HG03575 (cell line): ENCODE measurements at regions not wholly inside any gene's neighbourhood (a gene's known extent, or its start where the extent isn't known, plus 50 kb on each side); places are given as distances from the start of the nearest gene placed in this dataset.
"Not testable (repeated sequence)": the region's sequence is repeated elsewhere in the genome, so short reads cannot be mapped to it uniquely, and the experiment has no call there.

Experiments
- ATAC-seq: cut with Tn5 transposase; IDR thresholded peaks from one replicate; pipeline ENCODE4 v1.9.1; 2021; ENCODE audit not compliant: unreplicated experiment, insufficient number of reproducible peaks, low FRiP score; ENCODE audit errors: extremely low read depth

DNA sequence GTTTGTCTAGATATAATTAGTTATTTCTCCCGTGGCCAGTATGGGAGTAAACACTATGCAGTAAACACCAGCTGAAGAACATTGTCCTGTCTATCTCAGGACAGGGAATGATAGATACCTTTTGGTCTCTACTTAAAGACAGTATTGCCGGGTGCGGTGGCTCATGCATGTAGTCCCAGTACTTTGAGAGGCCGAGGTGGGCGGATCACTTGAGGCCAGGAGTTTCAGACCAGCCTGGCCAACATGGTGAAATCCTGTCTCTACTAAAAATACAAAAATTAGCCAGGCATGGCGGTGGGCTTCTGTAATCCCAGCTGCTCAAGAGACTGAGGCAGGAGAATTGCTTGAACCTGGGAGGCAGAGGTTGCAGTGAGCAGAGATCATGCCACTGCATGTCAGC is 226.4 kb downstream of the TM9SF2 start:
- ATAC-seq: not testable (repeated sequence)

DNA sequence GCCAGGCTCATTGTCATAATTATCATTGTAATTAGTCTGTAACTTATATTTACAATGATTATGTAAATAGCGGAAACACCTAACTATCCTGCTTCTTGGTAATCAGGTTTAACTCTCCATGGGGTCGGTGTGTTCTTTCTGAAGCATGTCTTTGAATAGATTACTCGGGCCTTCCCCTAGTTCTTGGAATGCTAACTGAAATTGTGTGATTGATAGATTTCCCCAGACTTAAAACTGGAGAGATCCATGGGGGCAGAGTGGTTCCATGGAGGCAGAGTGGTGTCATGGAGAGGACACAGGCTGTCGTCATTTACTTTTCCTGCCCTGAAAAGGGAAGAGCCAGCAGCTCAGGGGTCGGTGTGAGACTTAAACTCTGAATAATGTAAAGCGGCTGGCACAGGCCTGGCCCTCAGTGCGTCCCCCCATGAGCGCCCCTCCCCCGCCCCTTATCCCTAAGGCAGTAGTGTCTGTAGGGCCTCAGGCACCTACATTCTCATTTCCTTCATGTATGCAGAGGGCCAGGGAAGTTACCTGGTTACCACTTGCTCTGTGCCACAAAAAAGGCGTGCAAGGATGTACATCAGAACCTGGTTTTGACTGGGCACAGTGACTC is 225.1 kb downstream of the TM9SF2 start:
- no peak for ATAC-seq

DNA sequence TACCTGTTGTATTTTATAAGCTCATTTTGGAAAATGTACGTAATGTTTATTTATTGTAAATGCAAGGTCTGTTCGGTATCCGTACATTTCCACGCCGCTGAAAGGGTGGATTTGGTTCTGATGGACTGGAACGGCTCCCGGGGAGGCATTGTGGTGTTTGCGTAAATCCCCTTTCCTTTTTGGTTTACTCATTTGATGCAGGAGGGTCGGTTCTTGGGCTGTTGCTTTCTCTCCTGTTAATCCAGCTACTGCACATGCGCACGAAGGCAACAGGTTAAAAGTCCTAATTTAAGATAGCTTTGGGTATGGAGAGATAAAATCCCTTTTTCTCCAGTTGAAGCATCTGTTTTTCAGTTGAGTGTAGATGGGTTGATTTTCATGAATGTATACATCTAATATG is 224.4 kb downstream of the TM9SF2 start:
- no peak for ATAC-seq

DNA sequence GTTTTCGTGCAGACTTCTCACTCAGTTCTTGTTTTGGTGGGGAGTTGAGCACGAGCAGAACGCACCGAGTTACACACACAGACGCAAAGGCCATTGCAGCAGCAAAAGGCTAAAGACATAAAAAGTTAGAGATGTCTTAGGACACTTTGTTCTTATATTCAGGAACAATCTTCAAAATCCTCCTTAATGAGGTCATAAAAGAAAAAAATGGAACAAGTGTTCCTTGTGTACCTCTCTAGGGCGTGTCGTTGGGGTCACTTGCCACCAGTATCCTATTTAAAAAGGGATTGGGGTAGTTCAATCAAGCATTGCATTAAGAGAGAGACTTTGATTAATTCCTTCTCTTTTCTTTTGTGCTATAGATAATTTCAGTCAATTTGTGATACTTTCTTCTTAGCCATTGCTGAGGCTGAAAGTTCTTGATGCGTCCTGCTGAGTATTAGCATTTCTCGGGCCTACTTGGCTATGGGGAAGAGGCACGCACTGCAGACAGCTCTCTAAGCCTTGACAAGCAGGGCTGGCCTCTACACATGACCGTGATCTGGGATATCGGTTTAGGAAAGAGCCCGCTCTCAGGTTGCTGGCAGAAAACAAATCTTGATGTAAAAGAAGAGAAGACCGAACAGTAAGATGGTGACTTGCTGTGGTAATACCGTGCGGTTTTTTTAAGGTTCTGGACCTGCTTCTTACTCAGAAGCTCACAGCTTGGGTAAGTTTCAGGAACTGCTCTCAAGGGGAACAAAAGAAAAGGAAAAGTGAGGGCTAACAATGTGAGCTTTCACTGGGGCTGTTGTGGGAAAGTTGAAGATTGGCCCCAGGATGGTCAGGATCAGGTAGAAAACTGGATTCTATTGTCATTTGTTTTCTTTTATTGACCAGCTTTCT is 223.6 kb downstream of the TM9SF2 start:
- no peak for ATAC-seq

DNA sequence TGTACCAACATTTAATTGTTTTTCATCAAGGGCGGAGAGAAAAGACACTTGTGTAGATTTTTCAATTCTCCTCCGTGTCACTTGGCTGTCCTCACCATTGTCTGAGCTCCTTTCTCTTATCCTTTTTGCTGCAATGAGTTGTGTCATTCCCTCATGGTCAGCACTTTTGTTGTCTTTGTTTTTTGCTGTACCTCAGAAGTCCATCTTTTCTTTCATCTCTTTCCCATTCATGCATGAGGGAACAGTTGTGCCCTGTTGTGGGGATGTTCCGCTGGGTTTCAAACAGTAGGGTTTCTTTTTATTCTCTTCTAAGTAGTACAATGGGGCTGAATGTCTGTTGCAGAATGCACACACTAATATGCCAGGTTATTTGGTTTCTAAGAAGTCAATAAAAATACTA is 222.6 kb downstream of the TM9SF2 start:
- ATAC-seq: no peak

DNA sequence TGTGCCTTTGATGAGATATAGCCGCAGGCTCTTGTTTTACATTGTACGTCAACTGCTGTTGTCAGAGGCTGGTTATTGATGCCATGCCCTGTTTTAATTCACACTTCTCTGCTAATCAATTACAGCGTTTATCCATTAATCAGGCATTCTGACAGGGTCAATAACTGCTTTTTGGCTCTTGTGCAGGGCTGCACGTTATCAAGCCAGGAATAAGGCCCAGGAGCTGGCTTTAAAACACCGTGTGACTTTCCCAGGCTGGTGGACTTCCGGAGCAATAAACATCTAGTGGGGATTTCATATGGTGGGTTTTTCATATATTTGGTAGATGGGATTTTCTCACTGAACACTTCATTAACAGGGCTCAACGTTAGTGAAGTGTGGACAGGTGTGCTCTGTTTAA is 221.7 kb downstream of the TM9SF2 start:
- no peak for ATAC-seq

DNA sequence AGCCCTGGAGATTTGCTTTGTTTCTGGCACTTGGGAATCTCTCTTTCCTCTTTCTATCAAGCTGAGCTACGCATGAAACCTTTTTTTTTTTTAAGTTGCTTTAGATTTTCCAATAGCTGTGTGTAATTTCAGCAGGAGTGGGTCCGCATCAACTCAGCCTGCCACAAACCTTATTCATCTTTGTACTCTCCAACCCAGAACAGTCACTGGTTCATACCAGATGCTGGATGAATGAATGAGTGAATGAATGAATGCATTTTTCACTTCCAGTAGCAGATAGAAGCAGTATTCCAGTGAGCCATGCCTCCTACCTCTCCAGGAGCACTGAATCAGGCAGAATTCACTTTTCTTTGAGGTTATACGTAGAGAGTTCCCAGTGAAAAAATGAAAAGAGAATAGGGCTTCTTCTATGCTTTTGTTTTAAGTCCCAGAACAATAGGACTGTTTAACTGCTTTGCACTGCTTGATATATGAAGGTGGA is 221.1 kb downstream of the TM9SF2 start:
- ATAC-seq: no peak

DNA sequence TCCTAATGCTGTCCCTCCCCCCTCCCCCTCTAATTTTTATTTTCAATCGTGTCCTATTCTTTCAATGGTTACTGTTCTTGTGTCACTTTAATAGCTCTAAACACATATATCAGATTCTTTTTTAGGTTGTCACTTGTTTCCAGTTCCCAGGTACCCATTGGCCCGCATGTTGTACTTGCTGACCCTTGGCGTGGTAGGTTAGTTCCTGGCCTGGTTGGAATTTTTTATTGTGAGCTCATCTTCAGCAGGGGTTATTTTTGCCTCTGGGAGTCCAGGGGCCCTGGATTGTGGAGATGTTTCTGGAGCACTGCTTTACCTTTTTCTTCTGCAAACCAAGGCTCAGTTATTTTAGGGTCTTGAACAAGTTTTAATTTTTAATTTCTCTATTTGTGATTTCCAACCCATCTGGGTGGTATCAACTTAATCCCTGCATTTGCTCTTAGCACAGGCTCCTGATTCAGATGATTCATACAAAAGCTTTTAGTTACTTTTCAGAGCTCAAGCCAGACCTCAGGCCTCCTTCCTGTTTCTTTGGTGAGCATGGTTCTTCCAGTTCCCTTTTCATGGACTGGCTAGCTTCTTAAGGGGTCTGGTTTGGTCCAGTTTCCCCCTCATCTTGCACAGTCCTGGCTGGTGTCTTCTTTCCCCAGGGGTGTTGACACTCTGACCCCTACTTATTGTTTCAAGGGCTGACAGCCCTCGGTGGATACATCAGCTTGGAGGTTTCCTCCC is 220.5 kb downstream of the TM9SF2 start:
- ATAC-seq: no peak

DNA sequence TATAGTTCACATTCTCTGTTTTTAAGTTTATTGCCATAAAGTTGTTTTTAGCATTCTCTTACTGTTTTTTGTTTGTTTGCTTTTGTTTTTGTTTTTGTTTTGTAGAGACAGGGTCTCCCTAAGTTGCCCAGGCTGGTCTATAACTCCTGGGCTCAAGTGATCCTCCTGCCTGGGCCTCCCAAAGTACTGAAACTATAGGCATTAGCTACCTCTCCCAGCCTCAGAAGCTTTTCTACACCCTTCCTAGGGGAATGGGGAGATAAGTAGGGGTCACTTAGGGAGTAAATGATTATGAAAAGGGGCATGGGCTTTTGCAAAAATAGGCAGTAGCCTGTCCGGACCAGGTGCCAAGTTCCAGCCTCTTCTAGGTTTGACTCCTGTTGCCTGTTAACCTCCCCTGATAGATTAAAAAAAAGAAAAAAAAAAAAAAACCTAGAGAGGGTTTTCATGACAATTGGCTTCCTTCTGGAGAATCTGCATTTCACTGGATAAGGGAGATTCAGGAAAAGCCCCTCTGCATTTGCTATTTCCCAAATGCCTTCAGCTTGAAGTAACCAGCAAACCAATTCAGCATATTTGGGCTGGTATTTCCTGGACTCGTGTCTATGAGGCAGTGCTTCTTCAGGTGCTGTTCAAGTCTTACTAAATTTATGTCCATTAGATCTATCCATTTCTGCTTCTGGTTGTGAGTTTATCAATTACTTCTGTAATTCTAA is 216.8 kb downstream of the TM9SF2 start:
- no peak for ATAC-seq

DNA sequence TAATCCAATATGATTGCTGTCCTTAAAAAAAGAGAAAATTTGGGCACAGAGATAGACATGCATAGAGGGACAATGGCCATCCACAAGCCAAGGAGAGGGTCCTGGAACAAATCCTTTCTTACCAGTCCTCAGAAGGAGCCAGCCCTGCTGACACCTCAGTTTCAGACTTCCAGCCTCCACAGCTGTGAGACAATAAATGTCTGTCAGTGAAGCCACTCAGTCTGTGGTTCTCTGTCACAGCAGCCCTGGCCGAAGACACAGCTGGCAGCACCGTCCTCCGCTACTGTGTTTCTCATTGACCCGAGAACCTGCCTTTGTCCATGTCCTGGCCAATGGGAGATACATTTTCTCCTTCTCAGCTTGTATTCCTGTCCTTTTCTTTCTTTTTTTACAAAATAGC is 207.9 kb downstream of the TM9SF2 start:
- ATAC-seq: no peak

DNA sequence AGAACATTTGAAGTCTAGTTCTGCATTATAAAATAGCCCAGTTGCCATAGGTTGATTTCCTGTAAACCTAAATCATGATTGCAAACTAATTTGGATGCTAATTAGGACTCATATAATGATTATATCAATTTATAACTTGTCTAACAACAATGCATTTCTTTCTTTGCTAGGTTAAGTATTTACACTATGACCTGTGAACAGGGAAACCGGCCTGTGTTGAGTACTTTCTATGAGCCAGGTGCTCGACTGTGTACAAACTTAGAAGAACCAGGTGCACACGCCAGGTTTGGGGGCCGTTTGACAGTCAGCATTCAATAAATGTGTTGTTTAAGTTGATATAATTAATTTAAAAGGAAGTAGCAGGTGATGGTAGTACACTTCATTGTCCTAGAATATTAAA is 203.1 kb downstream of the TM9SF2 start:
- no peak for ATAC-seq

DNA sequence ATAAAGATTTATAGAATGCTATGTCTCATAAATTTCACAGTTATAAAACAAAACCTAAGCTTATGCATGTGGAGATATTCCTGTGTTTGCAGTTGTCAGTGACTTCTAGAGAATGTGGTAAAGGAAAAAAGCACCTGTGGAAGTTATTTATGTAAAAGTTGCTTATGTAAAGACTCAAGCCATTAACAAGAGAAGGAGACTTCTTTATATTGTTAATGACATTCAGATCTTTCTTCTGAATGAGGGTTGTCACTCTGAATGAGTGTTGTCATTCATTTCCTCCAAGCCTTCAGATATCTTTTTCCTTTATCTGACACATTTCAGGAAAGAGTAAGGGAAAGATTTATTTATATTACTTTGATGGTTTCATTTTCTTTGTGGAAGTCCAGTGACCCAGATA is 202.6 kb downstream of the TM9SF2 start:
- ATAC-seq: no peak

DNA sequence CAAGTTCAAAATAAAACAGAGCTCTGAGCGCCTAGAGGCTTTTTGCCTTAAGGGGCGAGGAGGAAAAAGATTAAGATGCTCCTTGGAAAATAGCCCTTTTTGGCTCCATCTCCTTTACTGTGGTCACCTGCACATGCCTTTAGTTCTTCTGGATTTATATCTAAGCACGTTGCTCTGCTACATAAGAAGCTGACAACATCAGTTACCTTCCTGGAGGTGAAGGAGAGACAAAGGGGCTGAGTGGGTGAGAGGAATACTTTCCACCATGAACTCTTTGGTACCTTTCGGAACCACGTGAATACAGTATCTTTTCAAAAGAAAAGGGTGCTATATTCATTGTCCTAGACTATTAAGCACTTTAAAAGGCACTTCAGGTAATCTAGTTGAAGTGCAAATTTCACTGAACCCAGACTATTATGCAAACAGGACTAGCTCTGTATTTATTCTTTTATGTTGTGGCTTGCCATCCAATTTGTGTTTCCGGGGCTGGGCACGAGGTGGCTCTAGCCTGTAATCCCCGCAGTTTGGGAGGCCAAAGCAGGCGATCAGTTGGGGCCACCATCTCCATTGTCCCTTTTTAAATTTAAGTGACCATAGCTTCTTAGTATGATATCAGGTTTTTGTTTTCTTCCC is 201.5 kb downstream of the TM9SF2 start:
- ATAC-seq: no peak

DNA sequence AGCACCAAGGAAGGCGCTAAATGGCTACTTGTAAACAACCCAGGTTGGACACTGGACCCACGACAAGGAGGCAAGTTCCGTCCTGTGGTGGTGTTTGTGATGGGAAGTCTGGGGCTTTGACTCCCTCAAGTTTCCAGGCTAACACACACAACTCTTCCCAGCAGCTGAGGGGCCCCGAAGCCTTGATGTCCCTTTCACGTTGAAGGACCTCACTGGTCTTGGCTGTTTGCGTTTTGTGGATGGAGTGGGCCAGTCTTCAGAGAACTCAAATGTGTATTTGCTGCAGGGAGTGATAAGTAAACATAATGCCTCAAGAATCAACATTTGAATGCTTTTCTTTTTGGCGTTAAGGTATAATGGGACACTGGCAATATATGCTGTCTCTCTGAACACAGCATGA is 199.2 kb downstream of the TM9SF2 start:
- no peak for ATAC-seq

DNA sequence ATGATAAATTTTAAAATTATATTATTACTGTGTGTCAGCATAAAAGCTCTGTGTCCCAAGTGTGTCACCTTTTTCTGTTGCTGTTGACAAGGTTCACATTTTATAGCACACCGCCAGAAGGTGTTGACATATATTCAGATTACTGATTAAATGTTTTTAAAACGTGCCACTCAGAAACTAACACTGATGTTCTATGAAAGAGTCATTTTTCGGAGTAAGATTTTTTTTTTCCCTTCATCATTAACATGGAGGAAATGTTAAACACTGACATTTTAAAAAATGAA is 197.5 kb downstream of the TM9SF2 start:
- ATAC-seq: no peak

DNA sequence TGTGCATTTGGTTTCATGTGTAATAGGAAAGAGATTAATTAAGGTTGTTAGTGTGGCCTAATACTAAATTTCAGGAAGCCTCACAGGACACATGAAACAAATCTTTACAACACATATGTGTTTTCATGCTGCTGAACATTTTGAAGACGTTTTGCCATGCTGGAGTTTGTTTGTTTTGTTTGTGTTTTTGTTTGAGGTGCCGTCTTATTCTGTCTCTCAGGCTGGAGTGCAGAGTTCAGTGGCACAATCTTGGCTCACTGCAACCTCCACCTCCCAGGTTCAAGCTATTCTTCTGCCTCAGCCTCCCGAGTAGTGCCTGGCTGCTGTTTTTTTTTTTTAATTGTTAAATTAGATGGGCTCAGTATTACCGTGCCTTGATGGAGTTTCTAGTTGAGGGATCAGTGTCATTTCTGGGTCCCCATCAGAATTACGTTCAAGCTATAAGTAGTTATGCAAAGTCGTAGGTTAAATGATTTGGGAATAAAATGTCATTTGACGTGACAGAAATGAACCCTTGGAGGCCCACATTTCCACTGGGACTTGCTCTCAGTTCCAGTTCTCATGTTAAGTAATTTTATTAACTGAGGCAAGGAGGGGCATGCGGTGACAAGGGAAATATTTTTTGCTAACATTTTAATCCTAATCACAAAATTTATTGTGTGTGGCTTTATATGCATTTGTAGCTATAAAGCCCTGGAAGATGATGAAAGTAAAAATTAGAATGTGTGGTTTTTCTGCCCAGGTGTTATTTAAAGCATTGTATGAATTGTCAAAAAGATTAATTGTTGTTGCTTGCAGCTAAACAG is 196.9 kb downstream of the TM9SF2 start:
- ATAC-seq: no peak

DNA sequence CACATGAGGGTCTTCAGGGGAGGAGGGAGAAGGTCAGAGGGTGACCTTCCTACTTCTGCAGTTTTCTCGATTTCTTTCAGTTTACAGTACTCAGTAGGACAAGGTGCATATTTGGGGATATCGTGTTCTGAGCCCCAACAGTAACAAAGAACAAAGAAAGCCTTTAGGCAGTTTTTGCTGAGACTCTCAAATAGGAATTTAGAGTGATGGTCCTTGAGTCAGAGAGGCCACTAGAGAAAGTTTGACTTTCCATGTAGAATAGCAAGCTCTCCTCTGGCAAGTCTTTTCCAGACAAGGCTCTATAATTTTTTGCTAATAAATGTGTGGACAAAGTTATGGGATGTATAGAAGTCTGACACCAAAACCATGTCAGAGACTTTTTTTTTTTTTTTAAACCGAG is 194.6 kb downstream of the TM9SF2 start:
- ATAC-seq: no peak

DNA sequence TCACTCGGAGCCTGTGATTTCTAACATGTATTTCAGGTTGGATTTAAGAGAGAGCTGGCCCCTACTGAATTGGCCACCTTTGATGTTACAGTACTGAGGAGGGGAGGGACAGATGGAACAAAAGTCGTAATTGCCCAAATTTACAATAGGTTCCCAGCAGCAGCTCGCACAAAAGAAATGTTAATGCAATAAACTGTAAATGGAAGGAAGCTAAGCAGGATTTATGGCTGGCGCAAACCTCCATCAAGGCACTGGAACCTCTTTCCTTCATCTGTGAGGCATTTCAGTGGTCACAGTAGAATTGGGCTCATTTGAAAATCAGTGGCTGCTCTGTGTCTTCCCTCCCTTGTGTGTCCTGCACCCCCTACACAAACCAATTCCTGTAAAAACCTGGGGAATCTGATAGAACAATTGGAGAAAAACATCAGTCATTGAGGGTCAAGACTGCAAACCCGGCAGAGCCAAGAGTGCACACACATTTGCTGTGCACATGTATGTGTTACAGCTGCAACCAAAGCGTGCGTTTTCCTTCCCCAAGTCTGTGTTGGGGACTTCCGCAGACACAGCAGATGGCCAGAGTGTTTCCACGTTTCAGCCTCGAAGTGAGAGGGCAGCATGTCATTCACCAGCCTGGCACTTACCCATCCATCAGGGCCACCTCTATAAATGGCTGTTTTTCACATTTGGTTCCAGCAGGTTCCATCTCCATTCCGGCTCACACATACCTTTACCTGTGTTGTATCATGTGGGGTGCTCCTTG is 192.8 kb downstream of the TM9SF2 start:
- no peak for ATAC-seq
